ENCODE measurements at regions not wholly inside any gene's neighbourhood (a gene's known extent, or its start where the extent isn't known, plus 50 kb on each side); places are given as distances from the start of the nearest gene placed in this dataset.

DNA sequence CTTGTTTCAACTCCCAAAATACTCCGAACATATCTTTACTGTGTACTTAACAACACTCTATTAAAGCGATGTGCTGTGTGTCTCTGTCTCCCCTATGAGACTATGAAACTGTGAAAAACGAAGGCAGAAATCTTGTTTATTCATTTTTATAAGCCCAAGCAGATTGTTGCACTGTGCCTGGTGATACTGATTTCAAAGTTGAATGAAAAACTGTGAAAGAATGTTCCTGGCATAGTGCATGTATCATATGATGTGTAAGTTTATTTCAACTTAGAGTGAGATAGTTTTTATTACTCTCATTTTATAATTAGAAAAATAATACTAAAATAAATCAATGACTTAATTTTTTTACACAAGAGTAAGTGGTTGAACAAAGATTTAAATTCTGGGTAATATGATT is 471.9 kb upstream of the PCDH15 start:
- Histone ChIP-seq H3K9me3 (no peaks in the 10 kb centered on the region), H3K27me3 (ENCODE audit: low read depth) (no peaks in the 10 kb centered on the region), H3K27ac (no peak overlapping the region), H3K36me3 (no peaks in the 10 kb centered on the region), H3K4me1 (no peaks in the 10 kb centered on the region), H3K4me3 (no peak overlapping the region)
- intact Hi-C loops (cut with DNase I) = no loop called here
- no peak for TF ChIP-seq CTCF (IDR thresholded peaks at IDR 0.05)
- DNase-seq = no peak
- ATAC-seq = no peak

DNA sequence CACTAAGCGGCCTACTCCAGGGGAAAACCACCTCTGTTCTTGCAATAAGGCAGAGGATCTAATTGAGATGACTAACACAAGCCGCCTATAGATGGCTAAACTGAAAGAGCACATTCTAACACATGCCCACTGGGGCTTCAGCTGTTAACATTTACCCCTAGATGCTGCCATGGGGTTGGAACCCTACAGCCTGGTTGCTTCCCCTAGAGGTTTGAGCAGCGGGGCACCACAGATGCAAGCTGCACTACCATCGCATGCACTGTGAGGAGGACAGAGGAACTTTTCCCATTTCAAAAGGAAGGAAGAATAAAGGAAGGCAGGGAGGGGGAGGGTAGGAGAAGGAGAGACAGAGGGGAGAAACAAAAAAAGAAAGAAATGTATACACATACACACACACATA is 465.8 kb upstream of the PCDH15 start:
- no peak overlapping the region for H3K4me3 ChIP-seq
- H3K27me3 ChIP-seq (ENCODE audit: low read depth) = no peaks in the 10 kb centered on the region
- no peak overlapping the region for H3K27ac ChIP-seq
- no peak for ATAC-seq
- no peaks in the 10 kb centered on the region for H3K9me3 ChIP-seq
- no peaks in the 10 kb centered on the region for H3K4me1 ChIP-seq
- no peak for DNase-seq
- intact Hi-C loops (cut with DNase I) = no loop called here
- no peaks in the 10 kb centered on the region for H3K36me3 ChIP-seq
- TF ChIP-seq CTCF (IDR thresholded peaks at IDR 0.05) = no peak

DNA sequence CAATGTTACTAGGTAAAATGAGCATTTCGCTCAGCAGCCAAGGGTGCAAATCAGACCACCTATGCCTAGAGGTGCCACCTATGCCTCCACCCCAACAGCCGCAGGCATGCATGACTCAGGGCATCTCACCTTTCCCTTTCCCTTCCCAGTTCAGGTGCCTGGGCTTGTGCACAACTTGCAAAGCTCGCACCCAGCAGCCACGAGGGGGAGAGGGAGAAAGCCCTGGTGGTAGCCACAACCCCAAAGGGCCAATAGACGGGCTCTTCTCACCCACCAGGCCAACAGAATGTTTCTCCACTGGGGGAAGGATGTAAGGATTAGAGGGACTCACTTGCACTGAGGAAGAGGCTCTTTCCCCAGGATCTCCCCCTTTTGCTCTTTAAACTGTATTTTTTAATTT is 462.3 kb upstream of the PCDH15 start:
- Histone ChIP-seq H3K4me1 (no peaks in the 10 kb centered on the region), H3K9me3 (no peaks in the 10 kb centered on the region), H3K36me3 (no peaks in the 10 kb centered on the region), H3K4me3 (no peak overlapping the region), H3K27me3 (ENCODE audit: low read depth) (no peaks in the 10 kb centered on the region), H3K27ac (no peak overlapping the region)
- ATAC-seq (no peak), DNase-seq (no peak)
- no peak for TF ChIP-seq CTCF (IDR thresholded peaks at IDR 0.05)
- intact Hi-C loops (cut with DNase I) = no loop called here

- Histone ChIP-seq H3K4me1 (no peaks in the 10 kb centered on the region), H3K36me3 (no peaks in the 10 kb centered on the region), H3K27me3 (ENCODE audit: low read depth) (no peaks in the 10 kb centered on the region), H3K27ac (no peak overlapping the region), H3K9me3 (no peaks in the 10 kb centered on the region), H3K4me3 (no peak overlapping the region)
- DNase-seq (no peak), ATAC-seq (no peak)
- intact Hi-C loops (cut with DNase I) = no loop called here
- no peak for TF ChIP-seq CTCF (IDR thresholded peaks at IDR 0.05)
Observed at GRCh38 chr10:55242544-55242943, 441.5 kb upstream of the PCDH15 start.

GRCh38 chr10:55237462-55237861 is 436.4 kb upstream of the PCDH15 start:
- no peak for TF ChIP-seq CTCF (IDR thresholded peaks at IDR 0.05)
- no peaks in the 10 kb centered on the region for H3K9me3 ChIP-seq
- DNase-seq (no peak), ATAC-seq (no peak)
- H3K27ac ChIP-seq = no peak overlapping the region
- no peaks in the 10 kb centered on the region for H3K36me3 ChIP-seq
- no peaks in the 10 kb centered on the region for H3K4me1 ChIP-seq
- no peaks in the 10 kb centered on the region for H3K27me3 ChIP-seq (ENCODE audit: low read depth)
- intact Hi-C loops (cut with DNase I) = no loop called here
- no peak overlapping the region for H3K4me3 ChIP-seq

DNA sequence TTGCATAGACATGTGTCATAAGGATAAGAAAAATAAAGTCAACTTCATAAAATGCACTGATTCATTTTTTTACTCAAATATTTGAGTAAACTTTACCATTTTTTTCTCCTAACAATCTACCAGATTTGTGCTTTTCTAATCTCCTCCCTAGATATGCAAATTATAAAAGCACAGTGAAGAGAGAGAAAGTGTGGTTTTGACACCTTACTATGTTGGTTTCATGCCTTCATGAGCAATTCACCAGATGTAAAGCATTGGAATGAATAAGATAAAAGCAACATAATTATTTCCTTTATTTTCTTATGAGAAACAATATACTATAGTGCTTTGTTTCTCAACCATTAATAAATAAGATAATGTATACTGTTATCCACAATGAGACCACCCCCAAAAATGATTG is 432.5 kb upstream of the PCDH15 start:
- Histone ChIP-seq H3K9me3 (no peaks in the 10 kb centered on the region), H3K4me1 (no peaks in the 10 kb centered on the region), H3K27me3 (ENCODE audit: low read depth) (no peaks in the 10 kb centered on the region), H3K27ac (no peak overlapping the region), H3K4me3 (peak overlapping the region; percentile 28), H3K36me3 (no peaks in the 10 kb centered on the region)
- DNase-seq (no peak), ATAC-seq (no peak)
- TF ChIP-seq CTCF (IDR thresholded peaks at IDR 0.05) = no peak
- intact Hi-C loops (cut with DNase I) = no loop called here

Data from lower lobe of right lung (tissue), 2 donors.